Neural cell (in vitro differentiated cells): ENCODE measurements at regions not wholly inside any gene's neighbourhood (a gene's known extent, or its start where the extent isn't known, plus 50 kb on each side); places are given as distances from the start of the nearest gene placed in this dataset.

Experiments
- H2AFZ ChIP-seq: fragments of 200-600, 300-800 bp; sonication (generic), shearing (Covaris generic); 2 replicates; pipeline ENCODE4 v1.6.0; 2014; ENCODE audit warnings: low read depth, mild to moderate bottlenecking, antibody characterized with exemption, low read length, moderate library complexity
- H3F3A ChIP-seq: fragments of 200-600 bp; shearing (Covaris generic); 2 replicates; pipeline ENCODE4 v1.6.1; 2016; ENCODE audit warnings: mild to moderate bottlenecking, moderate library complexity, mixed read lengths, antibody characterized with exemption, low read length; ENCODE audit not compliant: insufficient read depth, poor library complexity, severe bottlenecking
- H3K27ac ChIP-seq: fragments of 200-600, 300-800 bp; sonication (generic), shearing (Covaris generic); 2 replicates; pipeline ENCODE4 v1.5.1; 2014; ENCODE audit warnings: mild to moderate bottlenecking, low read length, moderate library complexity
- H3K27me3 ChIP-seq: fragments of 300-800, 200-600 bp; sonication (generic), shearing (Covaris generic); 2 replicates; pipeline ENCODE4 v1.6.0; 2014; ENCODE audit warnings: mild to moderate bottlenecking, low read depth, low read length, moderate library complexity; ENCODE audit not compliant: insufficient read depth
- H3K36me3 ChIP-seq: fragments of 300-800, 200-600 bp; sonication (generic), shearing (Covaris generic); 2 replicates; pipeline ENCODE4 v1.5.1; 2014; ENCODE audit warnings: mild to moderate bottlenecking, antibody characterized with exemption, low read length, moderate library complexity; ENCODE audit not compliant: insufficient read depth
- H3K4me2 ChIP-seq: fragments of 300-800, 200-600 bp; sonication (generic), shearing (Covaris generic); 2 replicates; pipeline ENCODE4 v1.6.0; 2014; ENCODE audit warnings: mild to moderate bottlenecking, low read length
- H3K4me3 ChIP-seq: fragments of 300-800, 200-600 bp; sonication (generic), shearing (Covaris generic); 2 replicates; pipeline ENCODE4 v1.5.1; 2014; ENCODE audit warnings: mild to moderate bottlenecking, low read length, moderate library complexity
- H3K79me2 ChIP-seq: fragments of 200-600 bp; shearing (Covaris generic); replicated peaks from 2 replicates; pipeline ENCODE4 v1.6.0; 2014; ENCODE audit warnings: mild to moderate bottlenecking, low read length, moderate library complexity; ENCODE audit not compliant: insufficient read depth
- H3K9ac ChIP-seq: fragments of 300-800, 200-600 bp; sonication (generic), shearing (Covaris generic); 2 replicates; pipeline ENCODE4 v1.6.1; 2016; ENCODE audit warnings: mild to moderate bottlenecking, low read length, mixed read lengths
- H3K9me2 ChIP-seq: fragments of 200-600 bp; shearing (Covaris generic); 2 replicates; pipeline ENCODE4 v1.6.1; 2016; ENCODE audit warnings: mild to moderate bottlenecking, low read length, mixed read lengths; ENCODE audit not compliant: insufficient read depth
- H3K9me3 ChIP-seq: fragments of 200-600, 300-800 bp; sonication (generic), shearing (Covaris generic); 2 replicates; pipeline ENCODE4 v1.6.1; 2016; ENCODE audit warnings: mild to moderate bottlenecking, mixed run types, low read length, moderate library complexity, mixed read lengths
- H4K20me1 ChIP-seq: fragments of 200-600 bp; shearing (Covaris generic); 2 replicates; pipeline ENCODE4 v1.6.1; 2016; ENCODE audit warnings: mild to moderate bottlenecking, mixed run types; ENCODE audit not compliant: insufficient read depth
- CTCF ChIP-seq: fragments of 450-650 bp; IDR thresholded peaks from 2 replicates; pipeline ENCODE4 v1.5.1; 2014; ENCODE audit warnings: antibody characterized with exemption, mild to moderate bottlenecking, moderate library complexity; ENCODE audit not compliant: poor library complexity, severe bottlenecking
- EP300 ChIP-seq: fragments of 450-650 bp; conservative IDR thresholded peaks from 2 replicates; pipeline ENCODE4 v1.6.1; 2014; ENCODE audit warnings: antibody characterized with exemption, mild to moderate bottlenecking, moderate library complexity; ENCODE audit not compliant: poor library complexity, severe bottlenecking
- EZH2 ChIP-seq: fragments of 200-600, 300-800 bp; shearing (Covaris generic), sonication (generic); IDR thresholded peaks from 2 replicates; pipeline ENCODE4 v1.6.1; 2014; ENCODE audit warnings: antibody characterized with exemption, low read length, borderline replicate concordance, mild to moderate bottlenecking; ENCODE audit not compliant: insufficient read depth, poor library complexity, severe bottlenecking
- MXI1 ChIP-seq: fragments of 450-650 bp; conservative IDR thresholded peaks from 2 replicates; pipeline ENCODE4 v1.6.1; 2014; ENCODE audit warnings: antibody characterized with exemption, mild to moderate bottlenecking; ENCODE audit not compliant: poor library complexity, severe bottlenecking
- POLR2AphosphoS5 ChIP-seq: IDR thresholded peaks from 2 replicates; pipeline ENCODE4 v1.6.1; 2012
- RAD21 ChIP-seq: fragments of 450-650 bp; conservative IDR thresholded peaks from 2 replicates; pipeline ENCODE4 v1.6.1; 2014; ENCODE audit warnings: antibody characterized with exemption, mild to moderate bottlenecking, moderate library complexity
- REST ChIP-seq: IDR thresholded peaks from 2 replicates; pipeline ENCODE4 v1.6.1; 2012; ENCODE audit warnings: borderline replicate concordance
- SMC3 ChIP-seq: fragments of 450-650 bp; conservative IDR thresholded peaks from 2 replicates; pipeline ENCODE4 v1.6.1; 2014; ENCODE audit warnings: antibody characterized with exemption, mild to moderate bottlenecking, moderate library complexity; ENCODE audit not compliant: poor library complexity
- TAF1 ChIP-seq: IDR thresholded peaks from 2 replicates; pipeline ENCODE4 v1.6.1; 2012; ENCODE audit warnings: low read depth

- no peaks in the 10 kb centered on the region for H3K79me2 ChIP-seq
- H3K27me3 ChIP-seq, result no peaks in the 10 kb centered on the region
- TF ChIP-seq EZH2 (no peak), TAF1 (no peak), REST (no peak), POLR2AphosphoS5 (no peak), SMC3 (no peak), MXI1 (no peak), RAD21 (no peak), CTCF (no peak), EP300 (no peak)
- H3F3A ChIP-seq, result no peaks in the 10 kb centered on the region
- H3K9me3 ChIP-seq, result no peaks in the 10 kb centered on the region
- H3K9me2 ChIP-seq, result no peaks in the 10 kb centered on the region
- no peak overlapping the region for H3K9ac ChIP-seq
- H2AFZ ChIP-seq, result no peak overlapping the region
- H3K36me3 ChIP-seq, result no peaks in the 10 kb centered on the region
- no peak overlapping the region for H3K4me2 ChIP-seq
- H4K20me1 ChIP-seq, result no peaks in the 10 kb centered on the region
- H3K4me3 ChIP-seq, result no peak overlapping the region
- H3K27ac ChIP-seq, result no peak overlapping the region
Measured at GRCh38 chr4:108223313-108223712, 54.6 kb upstream of the LEF1 start.

DNA sequence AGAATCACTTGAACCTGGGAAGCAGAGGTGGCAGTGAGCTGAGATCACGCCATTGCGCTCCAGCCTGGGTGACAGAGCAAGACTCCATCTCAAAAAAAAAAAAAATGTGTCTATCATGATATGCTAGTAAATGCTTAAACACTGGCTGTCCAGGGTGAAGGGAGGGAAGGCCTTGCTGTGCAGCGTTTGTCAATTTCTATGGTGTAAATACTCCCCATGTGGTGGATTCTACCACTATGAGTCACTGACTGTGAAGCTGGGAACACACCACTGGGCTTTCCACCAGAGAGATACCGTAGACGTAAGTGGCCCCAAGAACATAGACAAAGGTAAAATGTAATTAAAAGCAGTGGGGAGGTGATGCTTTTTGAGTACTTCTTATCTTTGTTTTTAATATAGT lies 51.3 kb upstream of the LEF1 start:
- Histone ChIP-seq H3K36me3 (no peaks in the 10 kb centered on the region), H3K4me3 (no peak overlapping the region), H2AFZ (no peak overlapping the region), H4K20me1 (no peaks in the 10 kb centered on the region), H3K4me2 (no peak overlapping the region), H3K9ac (no peak overlapping the region), H3F3A (no peaks in the 10 kb centered on the region), H3K27ac (no peak overlapping the region), H3K27me3 (no peaks in the 10 kb centered on the region), H3K79me2 (no peaks in the 10 kb centered on the region), H3K9me2 (no peaks in the 10 kb centered on the region), H3K9me3 (no peaks in the 10 kb centered on the region)
- no peak for TF ChIP-seq EP300
- TF ChIP-seq REST, result no peak
- TF ChIP-seq EZH2, result no peak
- no peak for TF ChIP-seq CTCF
- TF ChIP-seq SMC3, result no peak
- no peak for TF ChIP-seq TAF1
- TF ChIP-seq RAD21, result no peak
- no peak for TF ChIP-seq MXI1
- TF ChIP-seq POLR2AphosphoS5, result no peak
